Loucy (cell line): ENCODE measurements at regions not wholly inside any gene's neighbourhood (a gene's known extent, or its start where the extent isn't known, plus 50 kb on each side); places are given as distances from the start of the nearest gene placed in this dataset.

Experiments
- CTCF ChIP-seq: fragments of 200-600 bp; sonication (generic); conservative IDR thresholded peaks from 2 replicates; pipeline ENCODE4 v1.5.1; 2014; ENCODE audit warnings: mild to moderate bottlenecking, antibody characterized with exemption, low read length
- EZH2phosphoT487 ChIP-seq: fragments of 200-600 bp; IDR thresholded peaks from 2 replicates; pipeline ENCODE4 v1.6.1; 2018; ENCODE audit warnings: antibody characterized with exemption, mild to moderate bottlenecking, moderate library complexity, borderline replicate concordance

GRCh38 chr3:13192471-13193213 is 119.4 kb upstream of the IQSEC1 start:
- TF ChIP-seq CTCF (peak; percentile 64), EZH2phosphoT487 (no peak)
